Left cardiac atrium (tissue), 4 donors: ENCODE measurements at regions not wholly inside any gene's neighbourhood (a gene's known extent, or its start where the extent isn't known, plus 50 kb on each side); places are given as distances from the start of the nearest gene placed in this dataset.

Source experiments
- ATAC-seq, 2 donors: fragments of 200-7000 bp; cut with Tn5 transposase; one replicate each; pipeline ENCODE4 v1.9.1; 2020; ENCODE audit warnings: mild to moderate bottlenecking in 2 of 2, moderate library complexity in 2 of 2
- DNase-seq: peaks from one replicate; pipeline ENCODE4 v3.0.0-alpha.2; 2020
- intact Hi-C, 2 donors: fragments of 100-400 bp; cut with DNase I; formaldehyde crosslinking; loops; one replicate each; pipeline versions ENCODE4 v1.14.1 to v1.15.1; 2022 to 2023
- donor health status: DM: no; HTN: yes; CAD: no.
- donor health status: DM: no; HTN: yes; CAD: no; lungs with severe emphysema.
- donor health status: DM: yes; HTN: yes; CAD: no.
- donor health status: Dilated cardiomyopathy.

GRCh38 chr10:130621231-130621775 is 485.1 kb downstream of the GLRX3 start:
- ATAC-seq, result no peak
- DNase-seq, result no peak

GRCh38 chr10:130623680-130624267 is 487.6 kb downstream of the GLRX3 start:
- DNase-seq (no peak), ATAC-seq (no peak)
- intact Hi-C loops, result no loop called here

More at GRCh38 chr10:130621231-130621775, 485.1 kb downstream of the GLRX3 start:
- intact Hi-C loops, result no loop called here

DNA sequence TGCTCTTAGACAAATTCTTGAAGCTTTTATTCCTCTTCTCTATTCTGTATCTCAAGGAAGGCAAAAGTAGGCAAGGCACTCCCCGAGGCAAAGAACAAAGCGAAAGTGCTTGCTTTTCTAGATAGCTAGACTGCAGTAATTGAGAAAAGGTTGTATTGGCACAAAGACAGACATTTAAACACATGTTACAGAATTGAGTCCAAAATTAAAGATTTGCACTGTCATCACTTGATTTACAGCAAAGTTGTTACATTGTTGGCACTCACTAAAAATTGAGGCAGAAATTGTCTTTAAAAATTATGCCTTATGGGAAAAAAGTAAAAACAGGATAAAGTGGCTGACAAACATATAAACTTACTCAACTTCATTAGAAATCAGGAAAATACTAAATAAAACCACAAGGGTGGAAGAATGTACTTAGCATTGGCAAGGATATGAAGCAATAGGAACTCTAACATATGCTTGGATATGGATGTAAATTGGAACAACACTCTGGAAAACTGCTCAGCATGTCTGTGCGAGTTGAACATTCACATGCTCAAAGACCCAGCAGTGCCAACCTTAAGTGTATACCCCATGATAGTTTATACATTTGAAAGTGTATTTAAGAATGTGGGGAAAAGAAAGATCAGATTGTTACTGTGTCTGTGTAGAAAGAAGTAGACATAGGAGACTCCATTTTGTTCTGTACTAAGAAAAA is 491.3 kb downstream of the GLRX3 start:
- intact Hi-C loops, result no loop called here
- ATAC-seq, result no peak
- DNase-seq, result no peak

- intact Hi-C loops, result no loop called here
- DNase-seq (no peak), ATAC-seq (no peak)
These were observed 493.9 kb downstream of the GLRX3 start for GRCh38 chr10:130630135-130630534.

GRCh38 chr10:130631142-130632096 is 495.2 kb downstream of the GLRX3 start:
- ATAC-seq (peak in 1 of 2 donors; percentile 53), DNase-seq (no peak)
- intact Hi-C loops, result no loop called here

- DNase-seq, result no peak
- intact Hi-C loops, result no loop called here
- no peak for ATAC-seq
These were observed 498.6 kb downstream of the GLRX3 start for GRCh38 chr10:130634816-130635215.

DNA sequence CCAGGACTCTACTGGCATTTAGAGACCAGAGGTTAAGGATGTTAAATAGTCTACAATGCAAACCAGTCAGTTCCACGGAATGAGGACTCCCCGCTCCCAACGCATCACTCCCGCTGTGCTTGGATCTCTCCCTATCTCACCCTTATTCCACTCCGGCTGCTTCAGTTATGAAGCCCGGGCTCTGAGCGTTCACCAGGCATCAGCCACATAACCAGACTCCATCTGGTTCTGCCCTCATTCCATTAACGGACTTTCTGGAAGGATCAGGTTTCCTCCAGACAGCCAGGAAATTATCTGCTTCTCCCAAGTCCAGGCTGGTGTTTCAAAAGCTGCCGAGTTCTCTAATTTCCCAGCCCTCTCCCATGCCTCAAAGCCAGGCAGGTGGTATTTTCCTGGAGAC is 499.3 kb downstream of the GLRX3 start:
- intact Hi-C loops, result no loop called here
- ATAC-seq, result no peak
- no peak for DNase-seq

GRCh38 chr10:130636313-130636930 is 500.2 kb downstream of the GLRX3 start:
- DNase-seq (no peak), ATAC-seq (no peak)
- intact Hi-C loops, result no loop called here

GRCh38 chr10:130637089-130637676 is 501.0 kb downstream of the GLRX3 start:
- ATAC-seq (peak in 1 of 2 donors; percentile 71), DNase-seq (no peak)
- intact Hi-C loops, result no loop called here

DNA sequence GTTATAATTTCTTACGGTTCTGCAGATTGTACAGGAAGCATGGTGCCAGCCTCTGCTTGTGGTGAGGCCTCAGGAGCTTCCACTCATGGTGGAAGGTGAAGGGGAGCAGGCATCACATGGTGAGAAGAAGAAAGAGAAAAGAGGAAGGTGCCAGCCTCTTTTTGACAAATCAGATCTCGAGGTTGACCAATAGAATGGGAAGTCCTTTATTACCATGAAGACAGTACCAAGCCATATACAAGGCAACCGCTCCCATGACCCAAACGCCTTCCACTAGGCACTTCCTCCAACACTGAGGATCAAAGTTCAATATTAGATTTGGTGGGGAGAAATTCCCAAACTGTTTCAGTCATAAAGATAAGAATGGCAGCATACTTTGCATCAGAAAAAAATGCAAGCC is 502.8 kb downstream of the GLRX3 start:
- DNase-seq, result no peak

DNA sequence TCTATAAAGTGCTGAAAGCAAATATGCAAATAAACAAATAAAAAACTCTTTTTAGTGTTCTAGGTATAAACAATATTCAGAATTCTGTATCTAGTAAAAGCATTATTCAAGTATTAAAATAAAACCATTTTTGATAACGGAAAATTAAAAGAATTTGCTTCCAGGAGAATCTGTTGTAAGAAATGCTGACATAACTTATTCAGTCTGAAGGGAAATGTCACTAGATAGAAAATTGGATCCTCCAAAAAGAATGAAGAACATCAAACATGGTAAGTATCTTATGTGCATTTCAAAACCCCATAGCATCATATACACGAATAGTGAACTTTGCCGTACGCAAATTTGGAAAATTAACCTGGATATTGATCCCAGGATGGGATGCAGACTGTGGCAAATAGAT is 506.7 kb downstream of the GLRX3 start:
- ATAC-seq, result no peak
- DNase-seq, result no peak
- intact Hi-C loops, result no loop called here

More for the DNA sequence above, 502.8 kb downstream of the GLRX3 start:
- no peak for ATAC-seq
- intact Hi-C loops, result no loop called here

- intact Hi-C loops, result no loop called here
- no peak for DNase-seq
- no peak for ATAC-seq
These were observed 511.1 kb downstream of the GLRX3 start for GRCh38 chr10:130647341-130647740.

GRCh38 chr10:130648807-130649206 is 512.6 kb downstream of the GLRX3 start:
- ATAC-seq (no peak), DNase-seq (no peak)

DNA sequence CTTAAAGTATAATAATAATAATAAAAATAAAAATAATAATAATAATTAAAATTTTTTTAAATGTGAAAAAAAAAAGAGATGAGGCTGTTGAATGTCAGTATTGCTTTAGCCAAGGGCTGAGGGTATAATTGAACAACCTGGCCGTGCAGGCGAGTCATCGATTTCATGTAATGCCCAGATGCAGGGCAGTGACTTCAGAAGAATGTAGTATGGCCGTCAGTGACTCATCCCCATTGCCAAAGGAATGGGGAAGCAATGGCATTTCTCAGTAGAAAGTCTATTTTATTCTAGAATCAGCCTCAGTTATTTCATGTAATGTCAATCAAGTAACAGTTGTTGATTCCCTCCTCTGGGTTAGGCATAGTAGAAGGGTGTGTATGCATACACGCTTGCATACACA is 516.4 kb downstream of the GLRX3 start:
- intact Hi-C loops, result no loop called here
- no peak for DNase-seq
- ATAC-seq, result no peak

More at GRCh38 chr10:130648807-130649206, 512.6 kb downstream of the GLRX3 start:
- intact Hi-C loops, result no loop called here

DNA sequence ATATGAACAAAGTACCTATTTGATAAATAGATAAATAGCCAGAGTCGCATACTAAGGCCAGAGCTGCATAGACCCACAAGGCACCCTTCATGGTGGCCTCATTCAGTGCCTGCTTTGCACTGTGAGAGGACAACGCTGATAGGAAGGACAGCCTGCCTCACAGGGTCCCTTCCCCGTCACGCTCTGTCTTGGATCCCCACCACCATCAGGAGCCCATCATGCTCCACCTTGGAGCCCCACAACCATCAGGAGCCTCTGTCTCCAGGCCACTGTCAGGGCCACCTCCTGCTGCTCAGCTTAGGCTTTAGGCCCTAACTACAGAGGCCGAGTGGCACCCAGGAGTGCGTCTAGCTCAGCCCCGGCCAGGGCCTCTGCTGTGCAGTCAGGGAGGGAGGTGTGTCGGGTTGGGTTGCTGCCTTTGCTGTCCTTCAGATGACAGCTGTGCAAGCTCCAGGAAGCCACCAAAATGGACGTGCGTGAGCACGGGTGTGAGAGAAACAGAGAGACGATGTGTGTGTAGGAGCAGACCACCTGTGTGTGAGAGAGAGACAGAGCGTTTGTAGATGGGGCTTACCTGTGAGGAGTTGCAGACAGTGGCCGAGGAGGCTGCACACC is 516.9 kb downstream of the GLRX3 start:
- intact Hi-C loops, result no loop called here
- ATAC-seq (no peak), DNase-seq (no peak)

GRCh38 chr10:130654726-130655125 is 518.5 kb downstream of the GLRX3 start:
- ATAC-seq (no peak), DNase-seq (no peak)
- intact Hi-C loops, result no loop called here

DNA sequence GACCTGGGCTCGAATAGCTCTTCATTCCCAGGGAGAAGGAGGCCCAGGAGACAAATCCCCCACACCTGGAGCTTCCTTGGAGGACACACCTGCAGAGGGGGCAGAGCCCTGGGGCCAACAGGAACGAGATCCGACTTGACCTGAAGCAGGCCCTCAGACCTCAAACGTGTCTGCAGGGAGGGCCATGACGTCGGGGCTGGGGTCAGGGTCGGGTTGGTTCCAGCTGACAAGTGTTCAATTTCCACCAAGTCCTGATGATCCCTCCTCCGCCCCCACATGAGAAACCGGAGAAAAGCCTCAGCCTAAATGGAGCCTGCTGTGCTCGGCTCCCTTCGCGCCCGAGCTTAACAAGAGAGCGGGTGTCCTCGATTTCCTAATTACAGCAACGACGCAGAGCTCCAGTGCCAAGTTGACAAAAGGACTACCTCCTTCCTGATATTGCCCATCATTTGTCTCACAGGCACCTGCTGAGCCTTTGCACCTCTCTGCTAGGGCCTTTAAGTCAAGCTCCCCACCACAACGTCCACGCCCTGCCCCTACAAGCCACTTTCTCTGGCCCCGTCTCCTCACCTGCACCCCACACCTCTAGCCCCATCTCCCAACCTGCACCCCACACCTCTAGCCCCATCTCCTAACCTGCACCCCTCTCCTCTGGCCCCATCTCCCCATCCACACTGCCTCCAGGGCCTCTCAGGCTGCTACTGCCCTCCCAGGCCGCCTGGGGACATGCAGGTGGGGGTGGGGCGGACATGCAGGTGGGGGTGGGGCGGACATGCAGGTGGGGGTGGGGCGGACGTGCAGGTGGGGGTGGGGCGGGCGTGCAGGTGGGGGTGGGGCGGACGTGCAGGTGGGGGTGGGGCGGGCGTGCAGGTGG is 519.4 kb downstream of the GLRX3 start:
- no peak for DNase-seq

DNA sequence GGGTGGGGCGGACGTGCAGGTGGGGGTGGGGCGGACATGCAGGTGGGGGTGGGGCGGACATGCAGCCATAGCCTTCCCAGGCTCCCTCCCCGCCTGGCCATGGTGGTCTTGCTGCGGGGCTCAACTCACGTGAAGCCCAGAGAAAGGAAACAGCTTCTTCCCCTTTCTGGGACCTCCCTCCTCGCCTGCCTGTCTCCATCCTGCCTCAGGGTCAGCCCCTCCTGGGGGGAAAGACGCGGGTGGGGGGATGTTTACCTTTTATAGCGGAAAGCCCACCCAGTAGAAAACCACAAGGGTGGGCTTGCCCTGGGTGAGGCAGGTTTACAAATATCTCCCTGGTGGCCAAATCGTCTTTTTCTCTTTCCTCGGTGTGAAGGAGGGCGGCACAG is 520.0 kb downstream of the GLRX3 start:
- no peak for DNase-seq
- no peak for ATAC-seq
- intact Hi-C loops, result no loop called here

More for the DNA sequence above, 519.4 kb downstream of the GLRX3 start:
- no peak for ATAC-seq
- intact Hi-C loops, result no loop called here
